A549 (cell line): ENCODE measurements at regions not wholly inside any gene's neighbourhood (a gene's known extent, or its start where the extent isn't known, plus 50 kb on each side); places are given as distances from the start of the nearest gene placed in this dataset.

Experiments used
- CTCF ChIP-seq: fragments of >200 bp; sonication (Bioruptor Twin); formaldehyde crosslinking; IDR thresholded peaks from 3 replicates; pipeline ENCODE4 v1.5.1; 2016
- EHMT2 ChIP-seq: fragments of 200-600 bp; sonication (generic); IDR thresholded peaks from 2 replicates; pipeline ENCODE4 v1.6.1; 2016; ENCODE audit warnings: antibody characterized with exemption, low read depth, mild to moderate bottlenecking, moderate library complexity
- HDAC2 ChIP-seq: fragments of 200-600 bp; sonication (generic); IDR thresholded peaks from 2 replicates; pipeline ENCODE4 v1.6.1; 2016
- JUNB ChIP-seq: fragments of >200 bp; sonication (Bioruptor Twin); formaldehyde crosslinking; IDR thresholded peaks from 2 replicates; pipeline ENCODE4 v1.6.1; 2016
- POLR2A ChIP-seq: IDR thresholded peaks from 2 replicates; pipeline ENCODE4 v1.6.1; 2012; ENCODE audit warnings: mild to moderate bottlenecking, low read length
- RAD21 ChIP-seq, 2 experiments: fragments of >200 bp in 1 of 2; sonication (Bioruptor Twin) in 1 of 2; formaldehyde crosslinking in 1 of 2; IDR thresholded peaks in 1 of 2; conservative IDR thresholded peaks in 1 of 2; 2 replicates in 1 of 2; 3 replicates in 1 of 2; pipeline ENCODE4 v1.6.1; 2012 to 2018; ENCODE audit warnings: inconsistent platforms in 1 of 2
- RCOR1 ChIP-seq: fragments of 150-350 bp; IDR thresholded peaks from 2 replicates; pipeline ENCODE4 v1.6.1; 2014; ENCODE audit warnings: antibody characterized with exemption, low read length, low read depth
- TF ChIP-seq, protein P1 (sequence below): fragments of 200-600 bp; sonication (generic); IDR thresholded peaks from 2 replicates; pipeline ENCODE4 v1.6.1; 2016; ENCODE audit warnings: antibody characterized with exemption, mild to moderate bottlenecking, moderate library complexity
- TF ChIP-seq, protein P2 (sequence below): fragments of >200 bp; sonication (Bioruptor Twin); formaldehyde crosslinking; IDR thresholded peaks from 2 replicates; pipeline ENCODE4 v1.6.1; 2016

- TF ChIP-seq JUNB (no peak), RAD21 (conservative IDR thresholded peaks at IDR 0.05 in 1 of 2, IDR thresholded peaks at IDR 0.05 in 1 of 2) (no peak), POLR2A (no peak), CTCF (no peak), RCOR1 (no peak), HDAC2 (no peak), EHMT2 (no peak)
- TF ChIP-seq, protein P1, sequence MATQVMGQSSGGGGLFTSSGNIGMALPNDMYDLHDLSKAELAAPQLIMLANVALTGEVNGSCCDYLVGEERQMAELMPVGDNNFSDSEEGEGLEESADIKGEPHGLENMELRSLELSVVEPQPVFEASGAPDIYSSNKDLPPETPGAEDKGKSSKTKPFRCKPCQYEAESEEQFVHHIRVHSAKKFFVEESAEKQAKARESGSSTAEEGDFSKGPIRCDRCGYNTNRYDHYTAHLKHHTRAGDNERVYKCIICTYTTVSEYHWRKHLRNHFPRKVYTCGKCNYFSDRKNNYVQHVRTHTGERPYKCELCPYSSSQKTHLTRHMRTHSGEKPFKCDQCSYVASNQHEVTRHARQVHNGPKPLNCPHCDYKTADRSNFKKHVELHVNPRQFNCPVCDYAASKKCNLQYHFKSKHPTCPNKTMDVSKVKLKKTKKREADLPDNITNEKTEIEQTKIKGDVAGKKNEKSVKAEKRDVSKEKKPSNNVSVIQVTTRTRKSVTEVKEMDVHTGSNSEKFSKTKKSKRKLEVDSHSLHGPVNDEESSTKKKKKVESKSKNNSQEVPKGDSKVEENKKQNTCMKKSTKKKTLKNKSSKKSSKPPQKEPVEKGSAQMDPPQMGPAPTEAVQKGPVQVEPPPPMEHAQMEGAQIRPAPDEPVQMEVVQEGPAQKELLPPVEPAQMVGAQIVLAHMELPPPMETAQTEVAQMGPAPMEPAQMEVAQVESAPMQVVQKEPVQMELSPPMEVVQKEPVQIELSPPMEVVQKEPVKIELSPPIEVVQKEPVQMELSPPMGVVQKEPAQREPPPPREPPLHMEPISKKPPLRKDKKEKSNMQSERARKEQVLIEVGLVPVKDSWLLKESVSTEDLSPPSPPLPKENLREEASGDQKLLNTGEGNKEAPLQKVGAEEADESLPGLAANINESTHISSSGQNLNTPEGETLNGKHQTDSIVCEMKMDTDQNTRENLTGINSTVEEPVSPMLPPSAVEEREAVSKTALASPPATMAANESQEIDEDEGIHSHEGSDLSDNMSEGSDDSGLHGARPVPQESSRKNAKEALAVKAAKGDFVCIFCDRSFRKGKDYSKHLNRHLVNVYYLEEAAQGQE, result no peak
- TF ChIP-seq, protein P2, sequence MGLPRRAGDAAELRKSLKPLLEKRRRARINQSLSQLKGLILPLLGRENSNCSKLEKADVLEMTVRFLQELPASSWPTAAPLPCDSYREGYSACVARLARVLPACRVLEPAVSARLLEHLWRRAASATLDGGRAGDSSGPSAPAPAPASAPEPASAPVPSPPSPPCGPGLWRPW, result no peak
These were observed 862.6 kb upstream of the CNTNAP5 start for GRCh38 chr2:123162400-123163016.
